ENCODE measurements at regions not wholly inside any gene's neighbourhood (a gene's known extent, or its start where the extent isn't known, plus 50 kb on each side); places are given as distances from the start of the nearest gene placed in this dataset.

GRCh38 chr11:11747570-11747969 is 94.2 kb upstream of the USP47 start:
- Histone ChIP-seq H3K27ac (ENCODE audit: low read length) (no peak overlapping the region), H3F3A (ENCODE audit: low read length, unreplicated experiment) (peaks cover 13% of the 10 kb centered on the region), H3K36me3 (ENCODE audit: low read depth, low read length) (no peaks in the 10 kb centered on the region), H3K9me2 (replicated peaks; ENCODE audit: low read length) (no peaks in the 10 kb centered on the region), H3K9ac (ENCODE audit: low read length) (no peak overlapping the region), H3K27me3 (ENCODE audit: low read length) (no peaks in the 10 kb centered on the region), H3K79me2 (ENCODE audit: low read length) (no peaks in the 10 kb centered on the region), H3K9me3 (ENCODE audit: low read length) (no peaks in the 10 kb centered on the region), H3K4me1 (ENCODE audit: insufficient read depth, low read length) (peaks cover 37% of the 10 kb centered on the region), H2AFZ (ENCODE audit: low read length) (no peak overlapping the region), H3K4me2 (ENCODE audit: low read length) (no peak overlapping the region), H4K20me1 (ENCODE audit: low read length) (no peaks in the 10 kb centered on the region), H3K4me3 (ENCODE audit: low read length) (no peak overlapping the region)
- TF ChIP-seq CTCF (conservative IDR thresholded peaks at IDR 0.05; ENCODE audit: low read depth, low read length), result no peak
- no peak for TF ChIP-seq EZH2phosphoT487 (IDR thresholded peaks at IDR 0.05; ENCODE audit: borderline replicate concordance, low read length)
- no peak for TF ChIP-seq EZH2 (IDR thresholded peaks at IDR 0.05; ENCODE audit: low read length, unreplicated experiment)
- ATAC-seq (no peak), DNase-seq (no peak)
- ChIA-PET POLR2A (ENCODE audit: unreplicated experiment) (no interaction called here), CTCF (no interaction called here)
- intact Hi-C loops (cut with micrococcal nuclease), result no loop called here
- BruUV-seq (replicated peaks), result no TSS peak

GRCh38 chr11:11746449-11746848 is 95.3 kb upstream of the USP47 start:
- TF ChIP-seq EZH2 (IDR thresholded peaks at IDR 0.05; ENCODE audit: low read length, unreplicated experiment) (no peak), CTCF (conservative IDR thresholded peaks at IDR 0.05; ENCODE audit: low read depth, low read length) (no peak), EZH2phosphoT487 (IDR thresholded peaks at IDR 0.05; ENCODE audit: borderline replicate concordance, low read length) (no peak)
- Histone ChIP-seq H3K4me2 (ENCODE audit: low read length) (no peak overlapping the region), H3K4me1 (ENCODE audit: insufficient read depth, low read length) (peaks cover 37% of the 10 kb centered on the region), H4K20me1 (ENCODE audit: low read length) (no peaks in the 10 kb centered on the region), H3F3A (ENCODE audit: low read length, unreplicated experiment) (peaks cover 13% of the 10 kb centered on the region), H3K9me3 (ENCODE audit: low read length) (no peaks in the 10 kb centered on the region), H3K9me2 (replicated peaks; ENCODE audit: low read length) (no peaks in the 10 kb centered on the region), H3K79me2 (ENCODE audit: low read length) (no peaks in the 10 kb centered on the region), H3K27ac (ENCODE audit: low read length) (no peak overlapping the region), H3K9ac (ENCODE audit: low read length) (no peak overlapping the region), H2AFZ (ENCODE audit: low read length) (no peak overlapping the region), H3K27me3 (ENCODE audit: low read length) (no peaks in the 10 kb centered on the region), H3K36me3 (ENCODE audit: low read depth, low read length) (no peaks in the 10 kb centered on the region), H3K4me3 (ENCODE audit: low read length) (no peak overlapping the region)
- intact Hi-C loops (cut with micrococcal nuclease), result no loop called here
- no TSS peak for BruUV-seq (replicated peaks)
- ChIA-PET CTCF (no interaction called here), POLR2A (ENCODE audit: unreplicated experiment) (no interaction called here)
- ATAC-seq (no peak), DNase-seq (no peak)

GRCh38 chr11:11743216-11743615 is 98.6 kb upstream of the USP47 start:
- TF ChIP-seq EZH2 (IDR thresholded peaks at IDR 0.05; ENCODE audit: low read length, unreplicated experiment) (no peak), EZH2phosphoT487 (IDR thresholded peaks at IDR 0.05; ENCODE audit: borderline replicate concordance, low read length) (no peak), CTCF (conservative IDR thresholded peaks at IDR 0.05; ENCODE audit: low read depth, low read length) (no peak)
- no peaks in the 10 kb centered on the region for H3K9me2 ChIP-seq (replicated peaks; ENCODE audit: low read length)
- H3K36me3 ChIP-seq (ENCODE audit: low read depth, low read length), result no peaks in the 10 kb centered on the region
- H4K20me1 ChIP-seq (ENCODE audit: low read length), result no peaks in the 10 kb centered on the region
- no peaks in the 10 kb centered on the region for H3F3A ChIP-seq (ENCODE audit: low read length, unreplicated experiment)
- ATAC-seq (no peak), DNase-seq (no peak)
- peaks cover 14% of the 10 kb centered on the region for H3K4me1 ChIP-seq (ENCODE audit: insufficient read depth, low read length)
- no peaks in the 10 kb centered on the region for H3K9me3 ChIP-seq (ENCODE audit: low read length)
- H3K4me2 ChIP-seq (ENCODE audit: low read length), result no peak overlapping the region
- no peak overlapping the region for H3K27ac ChIP-seq (ENCODE audit: low read length)
- H3K9ac ChIP-seq (ENCODE audit: low read length), result no peak overlapping the region
- BruUV-seq (replicated peaks), result no TSS peak
- no peaks in the 10 kb centered on the region for H3K79me2 ChIP-seq (ENCODE audit: low read length)
- intact Hi-C loops (cut with micrococcal nuclease), result no loop called here
- H3K27me3 ChIP-seq (ENCODE audit: low read length), result no peaks in the 10 kb centered on the region
- no peak overlapping the region for H3K4me3 ChIP-seq (ENCODE audit: low read length)
- CTCF ChIA-PET, result no interaction called here
- no peak overlapping the region for H2AFZ ChIP-seq (ENCODE audit: low read length)
- POLR2A ChIA-PET (ENCODE audit: unreplicated experiment), result no interaction called here
